ENCODE measurements at regions not wholly inside any gene's neighbourhood (a gene's known extent, or its start where the extent isn't known, plus 50 kb on each side); places are given as distances from the start of the nearest gene placed in this dataset.

- Histone ChIP-seq H3K27me3 (replicated peaks; ENCODE audit: insufficient read depth) (no peaks in the 10 kb centered on the region), H3K4me3 (no peak overlapping the region), H3K9me3 (no peaks in the 10 kb centered on the region), H3K4me1 (replicated peaks) (no peaks in the 10 kb centered on the region), H3K27ac (no peak overlapping the region), H3K36me3 (no peaks in the 10 kb centered on the region)
- WGBS = 82% methylated on average over 14 of the region's 14 CpGs
- no peak for DNase-seq (ENCODE audit: low spot score)
- TF ChIP-seq POLR2AphosphoS5 (IDR thresholded peaks at IDR 0.05) (no peak), POLR2A (IDR thresholded peaks at IDR 0.05) (no peak), CTCF (IDR thresholded peaks at IDR 0.05) (no peak)
- intact Hi-C loops (cut with DNase I) = no loop called here
Observed at GRCh38 chr9:134216449-134216951, 52.1 kb upstream of the RNU6ATAC start.

- H3K9me3 ChIP-seq = no peaks in the 10 kb centered on the region
- H3K4me3 ChIP-seq = no peak overlapping the region
- TF ChIP-seq POLR2AphosphoS5 (IDR thresholded peaks at IDR 0.05) (no peak), CTCF (IDR thresholded peaks at IDR 0.05) (no peak), POLR2A (IDR thresholded peaks at IDR 0.05) (no peak)
- intact Hi-C loops (cut with DNase I) = no loop called here
- H3K36me3 ChIP-seq = no peaks in the 10 kb centered on the region
- no peaks in the 10 kb centered on the region for H3K4me1 ChIP-seq (replicated peaks)
- H3K27me3 ChIP-seq (replicated peaks; ENCODE audit: insufficient read depth) = no peaks in the 10 kb centered on the region
- WGBS = 90% methylated on average over 10 of the region's 10 CpGs
- no peak overlapping the region for H3K27ac ChIP-seq
- DNase-seq (ENCODE audit: low spot score) = no peak
Observed at GRCh38 chr9:134216961-134217360, 52.6 kb upstream of the RNU6ATAC start.

- no peak overlapping the region for H3K27ac ChIP-seq
- WGBS = 90% methylated on average over 10 of the region's 10 CpGs
- H3K36me3 ChIP-seq = no peaks in the 10 kb centered on the region
- no peaks in the 10 kb centered on the region for H3K4me1 ChIP-seq (replicated peaks)
- no peak for DNase-seq (ENCODE audit: low spot score)
- TF ChIP-seq CTCF (IDR thresholded peaks at IDR 0.05) (no peak), POLR2A (IDR thresholded peaks at IDR 0.05) (no peak), POLR2AphosphoS5 (IDR thresholded peaks at IDR 0.05) (no peak)
- no peaks in the 10 kb centered on the region for H3K9me3 ChIP-seq
- no peaks in the 10 kb centered on the region for H3K27me3 ChIP-seq (replicated peaks; ENCODE audit: insufficient read depth)
- intact Hi-C loops (cut with DNase I) = no loop called here
- H3K4me3 ChIP-seq = no peak overlapping the region
Observed at GRCh38 chr9:134217431-134218210, 53.3 kb upstream of the RNU6ATAC start.

- Histone ChIP-seq H3K27ac (no peak overlapping the region), H3K4me1 (replicated peaks) (no peaks in the 10 kb centered on the region), H3K4me3 (no peak overlapping the region), H3K27me3 (replicated peaks; ENCODE audit: insufficient read depth) (no peaks in the 10 kb centered on the region), H3K36me3 (no peaks in the 10 kb centered on the region), H3K9me3 (no peaks in the 10 kb centered on the region)
- intact Hi-C loops (cut with DNase I) = no loop called here
- 92% methylated on average over 6 of the region's 6 CpGs for WGBS
- DNase-seq (ENCODE audit: low spot score) = no peak
- TF ChIP-seq POLR2AphosphoS5 (IDR thresholded peaks at IDR 0.05) = no peak
- no peak for TF ChIP-seq CTCF (IDR thresholded peaks at IDR 0.05)
- TF ChIP-seq POLR2A (IDR thresholded peaks at IDR 0.05) = no peak
Observed at GRCh38 chr9:134218230-134218629, 53.9 kb upstream of the RNU6ATAC start.

- H3K27me3 ChIP-seq (replicated peaks; ENCODE audit: insufficient read depth) = no peaks in the 10 kb centered on the region
- TF ChIP-seq CTCF (IDR thresholded peaks at IDR 0.05) (no peak), POLR2AphosphoS5 (IDR thresholded peaks at IDR 0.05) (no peak), POLR2A (IDR thresholded peaks at IDR 0.05) (no peak)
- H3K27ac ChIP-seq = no peak overlapping the region
- no peaks in the 10 kb centered on the region for H3K36me3 ChIP-seq
- H3K4me1 ChIP-seq (replicated peaks) = peaks cover 5% of the 10 kb centered on the region
- intact Hi-C loops (cut with DNase I) = no loop called here
- no peak overlapping the region for H3K4me3 ChIP-seq
- WGBS = 92% methylated on average over 24 of the region's 24 CpGs
- no peak for DNase-seq (ENCODE audit: low spot score)
- no peaks in the 10 kb centered on the region for H3K9me3 ChIP-seq
Observed at GRCh38 chr9:134219646-134220060, 55.3 kb upstream of the RNU6ATAC start.
